Limb (tissue), 2 donors: ENCODE measurements at regions not wholly inside any gene's neighbourhood (a gene's known extent, or its start where the extent isn't known, plus 50 kb on each side); places are given as distances from the start of the nearest gene placed in this dataset.

ENCODE experiments used
- DNase-seq, 2 donors: peaks; one replicate each; pipeline ENCODE4 v3.0.0-alpha.2; 2016; ENCODE audit errors: extremely low spot score in 2 of 2

- DNase-seq = no peak
Observed at GRCh38 chrY:8393246-8393645, 944.0 kb upstream of the TSPY4 start.

DNA sequence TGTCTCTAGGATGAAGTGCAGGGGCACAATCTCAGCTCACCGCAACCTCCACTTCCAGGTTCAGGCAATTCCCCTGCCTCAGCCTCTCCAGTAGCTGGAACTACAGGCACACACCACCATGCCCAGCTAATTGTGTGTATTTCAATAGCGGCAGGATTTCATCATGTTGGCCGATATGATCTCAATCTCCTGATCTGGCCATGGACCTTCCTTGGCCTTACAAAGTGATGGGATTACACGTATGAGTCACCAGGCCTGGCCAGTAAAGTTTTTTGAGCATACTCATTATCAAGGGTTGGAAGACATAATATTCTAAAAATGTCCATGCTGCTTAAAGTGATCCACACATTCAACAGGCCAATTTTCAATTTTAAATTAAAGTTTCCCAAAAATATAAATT lies 914.4 kb upstream of the TSPY4 start:
- DNase-seq = no peak

DNA sequence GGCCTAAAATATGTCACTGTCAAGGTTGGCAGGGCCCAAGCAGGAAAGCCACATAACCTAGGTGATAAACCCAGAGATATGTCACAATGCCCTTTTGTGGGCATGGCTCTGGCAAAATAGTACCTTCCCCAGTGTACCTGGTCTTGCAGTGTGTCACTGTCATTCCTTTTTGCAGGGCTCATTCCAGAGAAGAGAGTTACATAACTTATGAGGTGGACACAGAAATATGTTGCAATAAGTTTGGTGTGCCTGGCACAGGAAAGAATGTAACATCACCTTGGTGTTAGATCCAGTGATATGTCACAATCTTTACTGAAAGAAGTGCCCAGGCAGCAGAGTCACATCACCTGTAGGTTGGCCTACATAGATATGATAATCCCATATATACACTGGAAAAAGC lies 910.8 kb upstream of the TSPY4 start:
- no peak for DNase-seq

DNA sequence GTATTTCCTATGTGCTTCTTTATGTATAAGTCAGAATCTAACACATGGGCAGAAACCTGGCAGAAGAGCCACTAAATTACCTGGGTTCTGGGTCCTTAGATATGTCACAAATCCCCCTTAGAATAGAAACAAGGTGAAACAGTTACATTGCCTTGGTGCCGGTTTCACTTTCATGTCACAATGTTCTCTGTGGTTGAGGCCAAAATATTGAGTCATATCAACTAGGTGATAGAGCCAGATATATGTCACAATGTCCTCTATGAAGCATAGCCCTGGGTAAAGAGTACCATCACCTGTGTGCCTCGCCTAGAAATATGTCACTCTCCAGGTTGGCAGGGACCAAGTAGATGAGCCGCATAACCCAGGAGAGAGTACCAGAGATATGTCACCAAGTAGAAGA lies 899.8 kb upstream of the TSPY4 start:
- no peak for DNase-seq

DNA sequence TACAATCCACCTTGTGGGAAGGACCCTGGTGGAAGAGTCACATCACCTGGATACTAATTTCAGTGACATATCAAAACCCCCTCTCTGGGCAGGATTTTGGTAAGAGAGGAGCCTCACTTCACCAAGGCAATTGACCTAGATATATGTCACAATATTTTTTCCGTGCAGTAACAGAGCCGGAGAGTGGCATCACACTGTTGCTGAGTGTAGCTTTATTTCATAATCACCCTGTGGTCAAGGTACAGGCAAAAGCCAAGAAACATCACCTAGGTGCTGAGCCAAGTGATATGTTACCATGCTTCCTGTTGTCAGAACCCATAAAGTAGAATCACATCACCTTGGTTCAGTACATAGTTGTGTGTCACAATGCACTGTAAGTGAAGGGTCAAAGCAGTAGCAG lies 895.2 kb upstream of the TSPY4 start:
- DNase-seq = no peak

DNA sequence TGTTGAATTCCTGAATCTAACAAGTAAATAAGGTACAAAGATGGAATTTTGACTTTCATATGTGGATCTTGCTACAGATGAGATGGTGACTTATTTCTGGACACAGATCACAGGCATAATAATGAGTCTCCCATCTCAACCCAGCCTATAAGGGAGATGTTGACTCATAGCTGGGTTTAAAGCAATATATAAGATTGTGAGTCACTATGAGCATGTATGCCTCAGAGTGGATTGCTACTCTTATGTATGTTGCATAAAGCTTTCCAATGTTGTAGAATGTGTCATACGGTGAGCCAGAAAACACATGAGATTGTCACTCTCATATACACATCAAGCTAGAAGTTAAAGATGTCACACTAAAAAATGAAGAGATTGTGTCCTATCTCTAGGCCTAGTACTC lies 884.3 kb upstream of the TSPY4 start:
- DNase-seq = no peak

- DNase-seq = no peak
Observed at GRCh38 chrY:8466813-8467212, 870.5 kb upstream of the TSPY4 start.

GRCh38 chrY:8470249-8470648 lies 867.0 kb upstream of the TSPY4 start:
- DNase-seq = no peak

DNA sequence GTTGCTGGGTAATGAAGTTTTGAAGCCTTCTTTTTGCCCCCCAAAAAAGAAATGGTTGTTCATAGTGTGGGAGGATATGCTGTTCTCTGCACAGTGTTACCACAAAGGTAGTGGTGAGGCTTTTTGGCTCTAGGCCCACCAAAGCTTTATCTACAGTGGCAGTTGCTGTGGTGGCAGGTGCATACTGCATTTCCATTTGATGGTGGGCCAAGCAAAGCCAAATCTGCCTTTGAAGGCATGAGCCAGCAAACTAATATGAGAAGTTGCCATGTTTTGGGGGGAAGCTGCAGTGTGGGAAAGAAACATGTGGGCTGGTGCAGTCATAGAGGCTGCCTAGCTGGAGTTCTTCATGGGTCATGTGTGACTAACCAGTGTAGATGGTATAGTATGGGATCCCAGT lies 858.1 kb upstream of the TSPY4 start:
- DNase-seq = no peak

DNA sequence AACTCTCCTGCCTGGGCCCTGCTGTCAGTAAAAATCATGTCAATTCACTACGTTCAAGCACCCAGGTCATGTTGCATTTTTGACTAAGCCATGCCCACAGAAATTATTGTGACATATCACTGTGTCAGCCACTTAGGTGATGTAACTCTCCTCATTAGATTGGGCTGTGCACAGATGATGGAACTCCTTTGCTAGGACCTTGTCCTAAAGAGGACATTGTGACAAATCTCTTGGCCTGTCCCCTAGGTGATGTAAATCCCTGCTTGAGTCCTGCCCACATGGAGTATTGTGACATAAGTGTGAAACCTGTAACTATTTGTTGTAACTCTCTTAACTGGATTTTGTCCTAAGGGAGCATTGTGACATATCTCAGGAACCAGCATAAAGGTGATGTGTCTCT lies 848.3 kb upstream of the TSPY4 start:
- DNase-seq = no peak

GRCh38 chrY:8489880-8490630 lies 847.2 kb upstream of the TSPY4 start:
- DNase-seq = no peak

DNA sequence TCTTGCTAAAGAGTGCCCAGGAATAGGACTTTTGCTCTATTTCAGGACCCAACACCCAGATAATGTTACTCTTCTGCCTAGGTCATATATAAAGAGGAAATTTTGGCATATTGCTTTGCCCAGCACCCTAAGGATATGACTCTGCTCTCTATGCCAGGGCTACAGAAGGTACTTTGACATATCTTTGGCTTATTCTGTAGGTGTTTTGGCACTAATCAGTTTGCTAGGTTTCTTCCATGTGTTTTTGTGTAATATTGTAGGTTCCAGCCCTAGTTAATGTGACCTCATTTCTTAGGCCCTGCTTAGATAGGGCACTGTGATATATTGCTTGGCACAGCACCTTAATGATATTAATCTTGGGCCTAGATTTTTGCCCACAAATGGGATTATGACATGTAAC lies 842.9 kb upstream of the TSPY4 start:
- DNase-seq = no peak

DNA sequence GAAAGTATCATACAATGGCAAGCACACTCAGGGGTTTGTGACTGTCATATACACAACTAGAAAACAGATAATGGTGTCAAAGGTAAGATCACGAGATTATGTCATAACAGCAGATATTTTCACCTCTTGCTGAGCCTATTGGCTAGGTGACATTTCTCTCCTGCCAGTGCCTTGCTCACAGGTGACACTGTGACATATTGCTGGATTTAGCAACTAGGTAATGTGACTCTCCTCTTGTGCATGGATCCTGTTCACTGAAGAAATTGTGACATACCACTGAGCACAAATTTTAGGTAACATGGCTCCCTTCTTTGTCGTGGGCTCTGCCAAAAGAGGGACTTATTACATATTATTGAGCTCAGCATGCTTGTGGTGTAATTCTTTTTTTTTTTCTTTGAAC lies 842.0 kb upstream of the TSPY4 start:
- DNase-seq = no peak

GRCh38 chrY:8500888-8501287 lies 836.4 kb upstream of the TSPY4 start:
- no peak for DNase-seq

- DNase-seq = no peak
Observed at GRCh38 chrY:8533468-8533867, 803.8 kb upstream of the TSPY4 start.

GRCh38 chrY:8535704-8536103 lies 801.6 kb upstream of the TSPY4 start:
- no peak for DNase-seq

DNA sequence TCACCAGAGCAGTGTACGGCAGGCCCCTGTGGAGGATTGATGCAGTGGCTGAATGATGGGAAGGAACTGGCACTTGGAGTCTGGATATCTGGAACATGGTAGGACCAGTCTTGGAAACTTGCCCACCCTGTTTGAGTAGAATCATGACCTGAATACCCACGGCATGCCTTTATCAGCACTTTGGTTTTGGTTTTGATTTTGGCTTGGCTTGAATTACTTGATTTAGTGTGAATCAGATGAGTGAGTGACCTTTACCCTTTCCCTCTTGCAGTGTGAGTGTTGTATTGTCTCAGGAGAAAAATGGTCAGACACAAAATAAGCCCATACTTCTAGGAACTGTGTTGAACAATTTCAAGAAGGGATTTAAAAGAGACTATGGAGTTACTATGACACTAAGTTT lies 801.0 kb upstream of the TSPY4 start:
- DNase-seq = no peak

DNA sequence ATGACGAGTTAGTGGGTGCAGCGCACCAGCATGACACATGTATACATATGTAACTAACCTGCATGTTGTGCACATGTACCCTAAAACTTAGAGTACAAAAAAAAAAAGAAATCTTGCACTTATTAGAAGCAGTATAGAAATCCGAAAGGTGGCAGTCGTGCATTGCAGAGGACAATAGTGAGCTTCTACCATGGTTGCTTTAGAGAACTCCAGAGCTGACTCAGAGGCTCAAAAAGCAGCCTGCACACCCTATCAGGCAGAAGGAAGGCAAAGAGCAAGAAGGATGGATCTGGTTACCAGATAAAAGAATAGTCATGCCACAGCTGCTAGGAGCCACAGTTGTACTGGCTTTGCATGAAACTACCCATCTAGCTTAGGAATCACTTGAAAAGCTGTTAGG lies 796.0 kb upstream of the TSPY4 start:
- DNase-seq = no peak

DNA sequence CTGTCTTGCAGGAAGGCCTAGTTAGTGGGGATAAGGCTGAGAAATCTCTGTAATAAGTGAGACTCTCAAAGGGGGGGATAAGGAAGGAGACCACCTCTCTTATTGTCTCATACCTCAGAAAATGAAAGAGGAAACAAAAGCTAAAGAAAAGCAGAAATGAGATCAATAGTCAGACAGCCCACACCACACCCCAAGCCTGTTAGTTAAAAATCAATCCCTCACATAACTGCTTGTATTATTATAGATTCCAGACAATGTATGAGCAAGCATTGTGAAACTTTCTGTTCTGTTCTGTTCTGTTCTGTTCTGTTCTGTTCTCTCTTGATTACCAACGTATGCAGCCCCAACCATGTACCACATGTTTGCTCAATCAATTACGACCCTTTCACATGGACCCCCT lies 792.5 kb upstream of the TSPY4 start:
- no peak for DNase-seq

- DNase-seq = no peak
Observed at GRCh38 chrY:8547931-8548330, 789.3 kb upstream of the TSPY4 start.

DNA sequence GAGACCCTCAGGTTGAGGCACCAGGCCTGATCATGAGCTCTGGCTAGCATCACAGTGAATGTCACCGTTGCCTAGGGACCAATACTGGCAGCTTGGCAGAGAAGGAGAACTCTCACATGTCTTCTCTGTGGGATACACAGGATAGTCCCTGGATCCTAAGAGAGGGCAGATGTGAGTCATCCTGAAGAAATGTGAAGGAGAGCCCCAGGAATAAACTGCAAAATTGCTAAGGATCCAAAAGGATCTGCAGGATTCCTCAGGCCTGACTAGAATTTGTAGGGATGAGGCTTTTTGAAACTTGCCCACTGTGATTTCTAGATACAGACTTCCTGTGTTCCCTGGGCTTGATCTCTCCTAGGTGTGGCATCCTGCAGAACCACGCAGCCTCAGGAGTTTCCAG lies 785.9 kb upstream of the TSPY4 start:
- DNase-seq = no peak

DNA sequence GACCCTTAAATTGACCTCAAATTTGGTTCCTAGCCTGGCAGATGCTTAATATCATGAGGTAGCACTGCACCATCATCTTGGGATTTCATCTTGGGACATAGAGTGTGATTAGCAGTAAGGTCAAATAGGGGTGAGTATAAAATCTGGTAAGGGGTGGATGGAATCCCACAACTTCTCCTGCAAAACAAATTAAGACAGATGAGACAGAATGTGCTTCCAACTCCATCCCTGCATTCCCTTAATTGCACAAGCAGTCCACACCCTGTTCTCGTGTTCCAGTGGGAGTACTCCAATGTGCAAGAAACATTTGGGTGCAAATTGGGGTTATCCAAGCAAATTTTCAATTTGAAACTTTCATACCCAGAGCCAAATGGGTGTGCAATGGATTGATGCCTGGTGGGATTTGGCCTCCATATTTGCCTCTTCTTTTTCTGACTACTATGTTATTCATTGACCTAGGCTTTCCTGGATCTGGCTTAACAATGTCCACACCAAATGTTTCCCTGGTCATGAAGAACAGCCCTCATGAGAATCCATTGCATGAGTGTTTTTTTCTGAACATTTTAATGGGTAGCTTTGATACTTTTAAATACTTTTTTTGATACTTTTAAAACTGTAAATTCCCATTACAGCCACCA lies 785.0 kb upstream of the TSPY4 start:
- DNase-seq = no peak

- DNase-seq = no peak
Observed at GRCh38 chrY:8553614-8554013, 783.6 kb upstream of the TSPY4 start.

DNA sequence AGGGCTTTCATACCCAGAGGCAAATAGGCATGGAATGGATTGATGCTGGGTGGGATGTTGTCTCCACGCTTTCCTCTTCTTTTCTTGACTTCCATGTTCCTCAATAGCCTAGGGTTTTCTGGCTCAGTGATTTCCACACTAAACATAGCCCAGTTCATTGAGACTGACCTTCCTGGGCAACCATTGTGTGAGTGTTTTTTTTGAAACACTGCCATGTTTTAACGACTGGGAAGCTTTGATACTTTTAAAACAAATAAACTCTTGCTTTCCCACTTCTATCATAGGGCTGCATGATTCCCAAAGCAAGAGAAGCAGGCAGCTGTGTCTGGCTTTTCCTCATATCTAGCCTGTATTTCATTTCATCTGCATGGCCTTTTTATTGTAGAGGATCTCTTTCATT lies 775.9 kb upstream of the TSPY4 start:
- no peak for DNase-seq
